Left cardiac atrium (tissue), 4 donors: ENCODE measurements at regions not wholly inside any gene's neighbourhood (a gene's known extent, or its start where the extent isn't known, plus 50 kb on each side); places are given as distances from the start of the nearest gene placed in this dataset.
A peak's percentile ranks its signal among the peaks of the same experiment; 100 is the strongest.
"Not testable (repeated sequence)": the region's sequence is repeated elsewhere in the genome, so short reads cannot be mapped to it uniquely, and the experiment has no call there.

ENCODE experiments used
- ATAC-seq, 2 donors: fragments of 200-7000 bp; cut with Tn5 transposase; one replicate each; pipeline ENCODE4 v1.9.1; 2020; ENCODE audit warnings: mild to moderate bottlenecking in 2 of 2, moderate library complexity in 2 of 2
- DNase-seq: peaks from one replicate; pipeline ENCODE4 v3.0.0-alpha.2; 2020
- intact Hi-C, 2 donors: fragments of 100-400 bp; cut with DNase I; formaldehyde crosslinking; loops; one replicate each; pipeline versions ENCODE4 v1.14.1 to v1.15.1; 2022 to 2023
- donor health status: DM: no; HTN: yes; CAD: no.
- donor health status: DM: no; HTN: yes; CAD: no; lungs with severe emphysema.
- donor health status: DM: yes; HTN: yes; CAD: no.
- donor health status: Dilated cardiomyopathy.

GRCh38 chr5:120106912-120107525 lies 357.1 kb upstream of the PRR16 start:
- ATAC-seq, result no peak
- DNase-seq, result no peak
- intact Hi-C loops, result no loop called here

DNA sequence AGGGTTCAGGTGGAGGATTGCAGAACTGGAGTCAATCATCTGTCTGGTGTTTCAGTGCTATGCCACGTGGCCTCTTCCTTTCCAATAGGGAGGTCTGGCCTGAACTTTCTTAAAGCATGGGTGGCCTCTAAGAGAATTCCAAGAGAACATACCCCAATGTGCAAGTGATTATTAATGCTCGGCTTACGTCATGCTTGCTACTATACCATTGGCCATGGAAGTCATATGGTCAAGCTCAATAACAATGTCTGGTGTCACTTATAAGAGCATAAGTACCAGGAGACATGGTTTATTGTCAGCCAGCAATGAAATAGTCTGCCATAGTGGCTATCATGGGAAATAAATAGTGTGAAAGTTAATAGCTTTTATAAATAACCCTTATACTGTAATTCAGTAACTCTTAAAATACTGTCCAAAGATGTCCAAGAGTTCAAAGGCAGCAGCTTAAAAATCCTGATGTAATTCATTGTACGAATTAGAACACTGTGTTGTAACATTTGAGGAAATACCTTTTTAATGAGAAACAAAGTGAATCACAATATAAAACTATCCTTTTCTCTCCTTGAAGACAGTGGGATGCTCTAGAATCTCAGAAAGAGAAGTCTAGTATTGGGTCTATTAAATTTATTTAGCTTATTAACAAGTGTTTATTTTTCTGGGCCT lies 355.4 kb upstream of the PRR16 start:
- intact Hi-C loops, result no loop called here
- ATAC-seq, result no peak
- no peak for DNase-seq

GRCh38 chr5:120122703-120123102 lies 341.4 kb upstream of the PRR16 start:
- intact Hi-C loops, result no loop called here
- ATAC-seq (no peak), DNase-seq (no peak)

DNA sequence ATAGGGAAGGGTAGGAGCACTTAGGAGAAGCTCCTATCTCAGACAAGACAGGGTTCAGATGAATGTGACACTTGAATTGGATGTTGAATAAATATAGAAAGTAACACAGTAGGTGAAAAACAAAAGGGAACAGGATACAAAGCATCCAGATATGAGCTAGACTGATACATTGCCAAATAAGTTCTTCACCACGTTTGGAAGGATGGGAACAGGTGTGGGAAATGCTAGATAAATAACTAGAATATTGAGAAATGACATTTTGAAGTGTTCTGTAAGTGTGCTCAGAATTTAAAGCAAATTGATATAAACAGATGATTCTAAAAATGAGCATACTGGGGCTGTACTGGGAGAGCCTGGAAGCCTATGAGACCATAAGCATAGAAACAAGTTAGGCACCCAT lies 340.1 kb upstream of the PRR16 start:
- intact Hi-C loops, result no loop called here
- ATAC-seq (no peak), DNase-seq (no peak)

GRCh38 chr5:120124961-120125360 lies 339.1 kb upstream of the PRR16 start:
- no peak for ATAC-seq
- no peak for DNase-seq
- intact Hi-C loops, result no loop called here

DNA sequence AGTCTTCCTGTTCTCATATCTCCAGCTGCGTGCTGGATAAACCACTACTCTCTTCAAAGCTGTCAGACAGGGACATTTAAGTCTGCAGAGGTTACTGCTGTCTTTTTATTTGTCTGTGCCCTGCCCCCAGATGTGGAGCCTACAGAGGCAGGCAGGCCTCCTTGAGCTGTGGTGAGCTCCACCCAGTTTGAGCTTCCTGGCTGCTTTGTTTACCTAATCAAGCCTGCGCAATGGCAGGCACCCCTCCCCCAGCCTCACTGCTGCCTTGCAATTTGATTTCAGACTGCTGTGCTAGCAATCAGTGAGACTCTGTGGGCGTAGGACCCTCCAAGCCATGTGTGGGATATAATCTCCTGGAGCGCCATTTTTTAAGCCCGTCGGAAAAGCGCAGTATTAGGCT lies 331.8 kb upstream of the PRR16 start:
- DNase-seq, intact Hi-C loops, ATAC-seq: not testable (repeated sequence)

GRCh38 chr5:120134944-120135343 lies 329.2 kb upstream of the PRR16 start:
- ATAC-seq (no peak), DNase-seq (no peak)
- intact Hi-C loops, result no loop called here

GRCh38 chr5:120137582-120137981 lies 326.5 kb upstream of the PRR16 start:
- ATAC-seq (no peak), DNase-seq (no peak)
- intact Hi-C loops, result no loop called here

DNA sequence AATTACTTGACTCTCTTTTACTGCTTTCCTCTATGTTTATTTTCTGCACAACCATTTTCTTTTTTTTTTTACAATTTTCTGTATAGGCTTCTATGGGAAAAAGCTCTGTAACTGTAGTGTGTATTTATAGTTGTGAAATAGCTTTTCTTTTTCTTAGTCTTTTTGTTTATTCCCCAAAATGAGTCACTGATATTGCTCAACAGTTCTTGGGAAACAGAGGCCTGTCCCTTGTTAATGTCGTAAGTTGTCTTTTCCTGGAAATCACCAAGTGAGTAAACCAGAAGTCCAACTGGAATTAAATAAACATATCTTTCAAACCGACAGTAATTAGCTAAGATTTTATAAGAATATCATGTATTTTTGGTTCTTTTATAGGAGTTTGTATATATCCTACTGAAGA lies 325.1 kb upstream of the PRR16 start:
- intact Hi-C loops, result no loop called here
- DNase-seq (no peak), ATAC-seq (peak; percentile 74 to 86)

GRCh38 chr5:120140501-120140900 lies 323.6 kb upstream of the PRR16 start:
- no peak for ATAC-seq
- DNase-seq, result no peak
- intact Hi-C loops, result no loop called here

DNA sequence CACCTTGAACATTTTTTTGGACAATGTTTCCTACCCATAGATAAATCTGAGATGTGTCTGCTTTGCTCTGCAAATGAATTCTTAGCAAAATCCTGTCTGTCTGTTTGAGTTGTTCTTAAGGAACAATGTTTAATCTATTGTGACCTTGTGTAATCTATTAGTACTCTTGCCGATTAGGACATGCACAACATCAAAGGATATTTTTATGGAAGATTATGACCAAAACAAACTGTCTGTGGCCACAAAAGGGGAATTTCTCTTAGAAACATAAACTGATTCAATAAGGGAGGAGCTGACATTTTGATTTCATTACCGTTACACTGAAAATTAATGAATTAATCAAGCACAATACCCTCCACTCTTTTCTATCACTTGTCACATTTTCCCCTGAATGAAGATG lies 323.0 kb upstream of the PRR16 start:
- ATAC-seq (no peak), DNase-seq (no peak)
- intact Hi-C loops, result no loop called here

GRCh38 chr5:120146787-120147186 lies 317.3 kb upstream of the PRR16 start:
- DNase-seq (no peak), ATAC-seq (no peak)
- intact Hi-C loops, result no loop called here

- DNase-seq, ATAC-seq, intact Hi-C loops: not testable (repeated sequence)
Observed at GRCh38 chr5:120147911-120148310, 316.2 kb upstream of the PRR16 start.

GRCh38 chr5:120150770-120151169 lies 313.3 kb upstream of the PRR16 start:
- intact Hi-C loops, result loop anchor here in 1 of 2 donors (10.0 kb wide), 1 partner anchor 294 kb away; no protein-coding TSS in a partner anchor
- DNase-seq, result no peak
- ATAC-seq, result no peak

GRCh38 chr5:120151181-120151580 lies 312.9 kb upstream of the PRR16 start:
- intact Hi-C loops, result loop anchor here in 1 of 2 donors (10.0 kb wide), 1 partner anchor 294 kb away; no protein-coding TSS in a partner anchor
- DNase-seq, result no peak
- no peak for ATAC-seq

GRCh38 chr5:120151825-120152224 lies 312.3 kb upstream of the PRR16 start:
- no peak for DNase-seq
- no peak for ATAC-seq
- intact Hi-C loops, result loop anchor here in 1 of 2 donors (10.0 kb wide), 1 partner anchor 293 kb away; no protein-coding TSS in a partner anchor

- intact Hi-C loops, result loop anchor here in 1 of 2 donors (10.0 kb wide), 1 partner anchor 292 kb away; no protein-coding TSS in a partner anchor
- ATAC-seq, result peak in 1 of 2 donors; percentile 81
- no peak for DNase-seq
Observed at GRCh38 chr5:120152472-120152871, 311.6 kb upstream of the PRR16 start.

GRCh38 chr5:120152931-120153330 lies 311.2 kb upstream of the PRR16 start:
- ATAC-seq (no peak), DNase-seq (no peak)
- intact Hi-C loops, result loop anchor here in 1 of 2 donors (10.0 kb wide), 1 partner anchor 292 kb away; no protein-coding TSS in a partner anchor

DNA sequence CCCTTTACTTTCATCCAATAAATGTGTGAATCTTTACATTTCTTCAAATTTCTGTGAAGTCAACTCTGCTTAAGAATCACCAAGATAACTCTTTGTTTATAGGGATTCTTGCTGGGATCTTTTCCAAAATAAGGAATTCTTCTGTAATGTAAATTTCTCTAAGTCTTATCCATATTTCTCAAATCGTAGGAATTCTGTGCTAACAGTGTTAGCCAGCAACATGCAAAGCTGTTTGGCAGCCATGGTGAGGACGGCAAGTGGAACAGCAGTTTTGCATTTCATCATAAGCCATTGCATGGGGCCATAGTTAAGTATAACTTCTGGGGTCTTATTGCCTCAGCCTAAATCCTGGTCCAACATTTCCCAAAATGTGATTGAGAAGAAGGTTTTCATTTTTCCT lies 310.5 kb upstream of the PRR16 start:
- no peak for ATAC-seq
- intact Hi-C loops, result loop anchor here in 1 of 2 donors (10.0 kb wide), 1 partner anchor 291 kb away; no protein-coding TSS in a partner anchor
- no peak for DNase-seq

- DNase-seq (no peak), ATAC-seq (no peak)
- intact Hi-C loops, result loop anchor here in 1 of 2 donors (10.0 kb wide), 1 partner anchor 289 kb away; no protein-coding TSS in a partner anchor
Observed at GRCh38 chr5:120155873-120156272, 308.2 kb upstream of the PRR16 start.

GRCh38 chr5:120158211-120158610 lies 305.9 kb upstream of the PRR16 start:
- intact Hi-C loops, result loop anchor here in 1 of 2 donors (10.0 kb wide), 1 partner anchor 287 kb away; no protein-coding TSS in a partner anchor
- no peak for ATAC-seq
- no peak for DNase-seq
